Panc1 (cell line): ENCODE measurements at regions not wholly inside any gene's neighbourhood (a gene's known extent, or its start where the extent isn't known, plus 50 kb on each side); places are given as distances from the start of the nearest gene placed in this dataset.
"Not testable (repeated sequence)": the region's sequence is repeated elsewhere in the genome, so short reads cannot be mapped to it uniquely, and the experiment has no call there.

Experiments
- CTCF ChIP-seq: fragments of 450-650 bp; IDR thresholded peaks from 2 replicates; pipeline ENCODE4 v1.5.1; 2017; ENCODE audit warnings: mild to moderate bottlenecking
- POLR2AphosphoS5 ChIP-seq: IDR thresholded peaks from 2 replicates; pipeline ENCODE4 v1.6.1; 2012; ENCODE audit warnings: mild to moderate bottlenecking, low read depth, low read length, moderate library complexity
- REST ChIP-seq, 2 experiments: IDR thresholded peaks; 2 replicates each; pipeline ENCODE4 v1.6.1; 2011 to 2012; ENCODE audit warnings: low read depth in 2 of 2, control low read depth in 1 of 2, low read length in 1 of 2, mild to moderate bottlenecking in 1 of 2, moderate library complexity in 1 of 2; ENCODE audit not compliant: insufficient read depth in 1 of 2
- SIN3A ChIP-seq: IDR thresholded peaks from 2 replicates; pipeline ENCODE4 v1.6.1; 2012; ENCODE audit warnings: low read depth, mild to moderate bottlenecking, low read length, moderate library complexity, borderline replicate concordance; ENCODE audit not compliant: insufficient read depth
- TCF7L2 ChIP-seq: IDR thresholded peaks from 2 replicates; pipeline ENCODE4 v1.6.1; 2011; ENCODE audit warnings: mild to moderate bottlenecking, low read depth, low read length, inconsistent platforms

- not testable (repeated sequence) for TF ChIP-seq POLR2AphosphoS5; CTCF; SIN3A; REST (IDR thresholded peaks at IDR 0.05; ENCODE audit: insufficient read depth in 1 of 2, low read depth in 2 of 2, low read length in 1 of 2); TCF7L2
Measured at GRCh38 chr9:40191403-40191802, 835.9 kb downstream of the SPATA31A1 start.
